Neural cell (in vitro differentiated cells): ENCODE measurements at regions not wholly inside any gene's neighbourhood (a gene's known extent, or its start where the extent isn't known, plus 50 kb on each side); places are given as distances from the start of the nearest gene placed in this dataset.

Experiments
- H2AFZ ChIP-seq: fragments of 200-600, 300-800 bp; sonication (generic), shearing (Covaris generic); 2 replicates; pipeline ENCODE4 v1.6.0; 2014; ENCODE audit warnings: low read depth, mild to moderate bottlenecking, antibody characterized with exemption, low read length, moderate library complexity
- H3F3A ChIP-seq: fragments of 200-600 bp; shearing (Covaris generic); 2 replicates; pipeline ENCODE4 v1.6.1; 2016; ENCODE audit warnings: mild to moderate bottlenecking, moderate library complexity, mixed read lengths, antibody characterized with exemption, low read length; ENCODE audit not compliant: insufficient read depth, poor library complexity, severe bottlenecking
- H3K27ac ChIP-seq: fragments of 200-600, 300-800 bp; sonication (generic), shearing (Covaris generic); 2 replicates; pipeline ENCODE4 v1.5.1; 2014; ENCODE audit warnings: mild to moderate bottlenecking, low read length, moderate library complexity
- H3K27me3 ChIP-seq: fragments of 300-800, 200-600 bp; sonication (generic), shearing (Covaris generic); 2 replicates; pipeline ENCODE4 v1.6.0; 2014; ENCODE audit warnings: mild to moderate bottlenecking, low read depth, low read length, moderate library complexity; ENCODE audit not compliant: insufficient read depth
- H3K36me3 ChIP-seq: fragments of 300-800, 200-600 bp; sonication (generic), shearing (Covaris generic); 2 replicates; pipeline ENCODE4 v1.5.1; 2014; ENCODE audit warnings: mild to moderate bottlenecking, antibody characterized with exemption, low read length, moderate library complexity; ENCODE audit not compliant: insufficient read depth
- H3K4me2 ChIP-seq: fragments of 300-800, 200-600 bp; sonication (generic), shearing (Covaris generic); 2 replicates; pipeline ENCODE4 v1.6.0; 2014; ENCODE audit warnings: mild to moderate bottlenecking, low read length
- H3K4me3 ChIP-seq: fragments of 300-800, 200-600 bp; sonication (generic), shearing (Covaris generic); 2 replicates; pipeline ENCODE4 v1.5.1; 2014; ENCODE audit warnings: mild to moderate bottlenecking, low read length, moderate library complexity
- H3K79me2 ChIP-seq: fragments of 200-600 bp; shearing (Covaris generic); replicated peaks from 2 replicates; pipeline ENCODE4 v1.6.0; 2014; ENCODE audit warnings: mild to moderate bottlenecking, low read length, moderate library complexity; ENCODE audit not compliant: insufficient read depth
- H3K9ac ChIP-seq: fragments of 300-800, 200-600 bp; sonication (generic), shearing (Covaris generic); 2 replicates; pipeline ENCODE4 v1.6.1; 2016; ENCODE audit warnings: mild to moderate bottlenecking, low read length, mixed read lengths
- H3K9me2 ChIP-seq: fragments of 200-600 bp; shearing (Covaris generic); 2 replicates; pipeline ENCODE4 v1.6.1; 2016; ENCODE audit warnings: mild to moderate bottlenecking, low read length, mixed read lengths; ENCODE audit not compliant: insufficient read depth
- H3K9me3 ChIP-seq: fragments of 200-600, 300-800 bp; sonication (generic), shearing (Covaris generic); 2 replicates; pipeline ENCODE4 v1.6.1; 2016; ENCODE audit warnings: mild to moderate bottlenecking, mixed run types, low read length, moderate library complexity, mixed read lengths
- H4K20me1 ChIP-seq: fragments of 200-600 bp; shearing (Covaris generic); 2 replicates; pipeline ENCODE4 v1.6.1; 2016; ENCODE audit warnings: mild to moderate bottlenecking, mixed run types; ENCODE audit not compliant: insufficient read depth
- CTCF ChIP-seq: fragments of 450-650 bp; IDR thresholded peaks from 2 replicates; pipeline ENCODE4 v1.5.1; 2014; ENCODE audit warnings: antibody characterized with exemption, mild to moderate bottlenecking, moderate library complexity; ENCODE audit not compliant: poor library complexity, severe bottlenecking
- EP300 ChIP-seq: fragments of 450-650 bp; conservative IDR thresholded peaks from 2 replicates; pipeline ENCODE4 v1.6.1; 2014; ENCODE audit warnings: antibody characterized with exemption, mild to moderate bottlenecking, moderate library complexity; ENCODE audit not compliant: poor library complexity, severe bottlenecking
- EZH2 ChIP-seq: fragments of 200-600, 300-800 bp; shearing (Covaris generic), sonication (generic); IDR thresholded peaks from 2 replicates; pipeline ENCODE4 v1.6.1; 2014; ENCODE audit warnings: antibody characterized with exemption, low read length, borderline replicate concordance, mild to moderate bottlenecking; ENCODE audit not compliant: insufficient read depth, poor library complexity, severe bottlenecking
- MXI1 ChIP-seq: fragments of 450-650 bp; conservative IDR thresholded peaks from 2 replicates; pipeline ENCODE4 v1.6.1; 2014; ENCODE audit warnings: antibody characterized with exemption, mild to moderate bottlenecking; ENCODE audit not compliant: poor library complexity, severe bottlenecking
- POLR2AphosphoS5 ChIP-seq: IDR thresholded peaks from 2 replicates; pipeline ENCODE4 v1.6.1; 2012
- RAD21 ChIP-seq: fragments of 450-650 bp; conservative IDR thresholded peaks from 2 replicates; pipeline ENCODE4 v1.6.1; 2014; ENCODE audit warnings: antibody characterized with exemption, mild to moderate bottlenecking, moderate library complexity
- REST ChIP-seq: IDR thresholded peaks from 2 replicates; pipeline ENCODE4 v1.6.1; 2012; ENCODE audit warnings: borderline replicate concordance
- SMC3 ChIP-seq: fragments of 450-650 bp; conservative IDR thresholded peaks from 2 replicates; pipeline ENCODE4 v1.6.1; 2014; ENCODE audit warnings: antibody characterized with exemption, mild to moderate bottlenecking, moderate library complexity; ENCODE audit not compliant: poor library complexity
- TAF1 ChIP-seq: IDR thresholded peaks from 2 replicates; pipeline ENCODE4 v1.6.1; 2012; ENCODE audit warnings: low read depth

DNA sequence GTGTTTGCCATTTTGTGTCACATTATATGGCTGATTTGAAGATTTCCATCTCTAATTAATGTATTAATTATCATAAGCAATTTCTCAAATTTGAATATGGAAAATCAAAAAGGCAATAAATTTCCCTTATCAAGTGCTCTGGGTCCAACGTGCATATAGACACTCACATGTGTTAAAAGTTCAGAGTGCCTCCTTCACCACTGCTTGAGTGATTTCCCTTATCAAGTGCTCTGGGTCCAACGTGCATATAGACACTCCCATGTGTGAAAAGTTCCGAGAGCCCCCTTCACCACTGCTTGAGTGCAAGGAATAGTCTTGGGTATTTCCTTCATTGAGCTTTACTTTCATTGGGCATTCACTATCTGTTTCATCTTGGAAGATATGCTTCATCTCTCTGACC, 421.0 kb upstream of the ZNF717 start:
- Histone ChIP-seq H3F3A (no peaks in the 10 kb centered on the region), H3K27ac (no peak overlapping the region), H3K36me3 (no peaks in the 10 kb centered on the region), H2AFZ (no peak overlapping the region), H3K9me3 (no peaks in the 10 kb centered on the region), H3K9ac (no peak overlapping the region), H3K27me3 (no peaks in the 10 kb centered on the region), H4K20me1 (no peaks in the 10 kb centered on the region), H3K4me2 (no peak overlapping the region), H3K4me3 (no peak overlapping the region), H3K79me2 (no peaks in the 10 kb centered on the region), H3K9me2 (no peaks in the 10 kb centered on the region)
- no peak for TF ChIP-seq TAF1

GRCh38 chr3:76212679-76213078, 427.3 kb upstream of the ZNF717 start:
- Histone ChIP-seq H3K9ac (no peak overlapping the region), H3K36me3 (no peaks in the 10 kb centered on the region), H4K20me1 (no peaks in the 10 kb centered on the region), H3F3A (no peaks in the 10 kb centered on the region), H3K27me3 (no peaks in the 10 kb centered on the region), H3K79me2 (no peaks in the 10 kb centered on the region), H2AFZ (no peak overlapping the region), H3K4me3 (no peak overlapping the region), H3K9me3 (no peaks in the 10 kb centered on the region), H3K4me2 (no peak overlapping the region), H3K27ac (no peak overlapping the region), H3K9me2 (no peaks in the 10 kb centered on the region)
- TF ChIP-seq RAD21 (no peak), CTCF (no peak), EP300 (no peak), SMC3 (no peak), EZH2 (no peak), MXI1 (no peak), TAF1 (no peak), POLR2AphosphoS5 (no peak), REST (no peak)

DNA sequence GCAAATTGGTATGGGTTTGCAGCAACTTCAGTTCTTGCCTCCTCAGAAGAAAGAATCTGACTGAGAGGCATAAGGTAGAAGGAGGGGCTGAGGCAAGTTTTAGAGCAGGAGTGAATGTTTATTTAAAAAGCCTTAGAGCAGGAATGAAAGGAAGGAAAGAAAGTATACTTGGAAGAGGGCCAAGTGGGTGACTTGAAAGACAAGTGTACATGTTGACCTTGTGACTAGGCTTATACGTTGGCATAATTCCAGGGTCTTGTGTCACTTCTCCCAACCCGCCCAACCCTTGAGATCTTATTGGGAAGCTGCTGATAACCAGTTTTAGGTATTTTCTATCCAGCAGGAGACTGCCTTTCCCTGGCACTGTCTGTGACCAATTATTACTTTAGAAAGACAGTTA, 436.9 kb upstream of the ZNF717 start:
- Histone ChIP-seq H3K27ac (no peak overlapping the region), H3K36me3 (no peaks in the 10 kb centered on the region), H3K27me3 (no peaks in the 10 kb centered on the region), H3K9ac (no peak overlapping the region), H2AFZ (no peak overlapping the region), H3K79me2 (no peaks in the 10 kb centered on the region), H3K9me3 (no peaks in the 10 kb centered on the region), H3K9me2 (no peaks in the 10 kb centered on the region), H3F3A (no peaks in the 10 kb centered on the region), H4K20me1 (no peaks in the 10 kb centered on the region), H3K4me3 (no peak overlapping the region), H3K4me2 (no peak overlapping the region)
- no peak for TF ChIP-seq EZH2
- TF ChIP-seq MXI1, result no peak
- no peak for TF ChIP-seq POLR2AphosphoS5
